ENCODE measurements at regions not wholly inside any gene's neighbourhood (a gene's known extent, or its start where the extent isn't known, plus 50 kb on each side); places are given as distances from the start of the nearest gene placed in this dataset.

- DNase-seq (ENCODE audit: insufficient read length, low spot score) (no peak), FAIRE-seq (no peak)
- no peak for TF ChIP-seq CTCF (IDR thresholded peaks at IDR 0.05; ENCODE audit: insufficient read depth, missing control alignments)
Measured at GRCh38 chr1:47580451-47580995, 142.7 kb downstream of the FOXD2 start.

- TF ChIP-seq CTCF (IDR thresholded peaks at IDR 0.05; ENCODE audit: insufficient read depth, missing control alignments) = no peak
- no peak for FAIRE-seq
- no peak for DNase-seq (ENCODE audit: insufficient read length, low spot score)
Measured at GRCh38 chr1:47582891-47583608, 145.2 kb downstream of the FOXD2 start.

DNA sequence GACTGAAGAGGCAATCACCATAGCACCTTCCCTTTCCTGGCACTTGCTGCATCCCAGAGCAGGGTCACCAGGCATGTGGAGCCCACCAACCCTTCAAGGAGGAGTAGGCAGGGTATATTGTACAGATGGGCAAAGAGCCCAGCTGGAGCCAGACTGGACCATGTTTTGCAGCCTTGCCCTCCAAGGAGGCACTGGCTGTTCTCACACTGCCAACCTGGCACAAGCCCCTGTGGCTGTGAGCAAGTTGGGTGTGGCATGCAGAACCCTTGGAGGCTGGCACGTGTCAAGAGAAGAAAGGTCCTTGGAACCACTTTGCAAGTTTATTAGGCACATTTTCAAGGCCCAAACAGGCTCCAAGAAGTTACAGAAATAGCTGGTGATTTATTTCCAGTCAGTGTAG lies 146.4 kb downstream of the FOXD2 start:
- FAIRE-seq (no peak), DNase-seq (ENCODE audit: insufficient read length, low spot score) (no peak)
- TF ChIP-seq CTCF (IDR thresholded peaks at IDR 0.05; ENCODE audit: insufficient read depth, missing control alignments) = no peak

DNA sequence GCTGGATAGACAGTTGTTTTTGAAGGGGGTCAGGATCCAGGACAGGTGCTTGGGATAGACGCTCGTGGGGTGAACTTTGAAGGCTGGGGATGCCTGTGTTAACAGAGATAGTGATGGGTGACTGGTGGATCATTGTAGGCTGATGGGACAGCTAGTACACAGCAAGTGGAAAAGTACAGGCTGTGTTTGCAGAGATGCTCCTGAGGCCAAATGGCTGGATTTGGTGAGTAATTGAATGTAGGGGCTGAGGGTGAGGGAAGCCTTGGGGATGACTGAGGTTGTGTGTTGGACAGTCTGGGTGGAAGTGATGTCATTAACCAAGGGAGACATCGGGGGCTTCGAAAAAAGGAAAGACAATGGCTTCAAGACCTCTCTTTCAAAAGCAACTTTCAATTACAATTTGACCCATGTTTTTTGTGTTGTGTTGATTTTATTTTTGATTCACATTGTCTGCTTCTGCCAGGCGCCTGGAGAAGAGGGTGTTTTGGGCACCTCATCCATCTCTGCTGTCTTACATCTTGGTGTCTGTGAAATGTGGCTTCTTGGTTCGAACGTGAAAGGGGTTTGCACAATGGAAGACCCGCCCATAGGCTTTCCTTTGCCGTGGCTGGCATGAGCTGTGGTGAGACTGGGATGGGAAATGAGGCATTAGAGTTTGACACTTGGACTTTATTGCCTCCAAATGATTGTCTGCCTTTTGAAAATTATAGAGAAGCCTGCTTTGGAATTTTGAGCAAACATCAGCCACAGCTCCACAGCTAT lies 147.5 kb downstream of the FOXD2 start:
- no peak for TF ChIP-seq CTCF (IDR thresholded peaks at IDR 0.05; ENCODE audit: insufficient read depth, missing control alignments)
- DNase-seq (ENCODE audit: insufficient read length, low spot score) = no peak
- no peak for FAIRE-seq

DNA sequence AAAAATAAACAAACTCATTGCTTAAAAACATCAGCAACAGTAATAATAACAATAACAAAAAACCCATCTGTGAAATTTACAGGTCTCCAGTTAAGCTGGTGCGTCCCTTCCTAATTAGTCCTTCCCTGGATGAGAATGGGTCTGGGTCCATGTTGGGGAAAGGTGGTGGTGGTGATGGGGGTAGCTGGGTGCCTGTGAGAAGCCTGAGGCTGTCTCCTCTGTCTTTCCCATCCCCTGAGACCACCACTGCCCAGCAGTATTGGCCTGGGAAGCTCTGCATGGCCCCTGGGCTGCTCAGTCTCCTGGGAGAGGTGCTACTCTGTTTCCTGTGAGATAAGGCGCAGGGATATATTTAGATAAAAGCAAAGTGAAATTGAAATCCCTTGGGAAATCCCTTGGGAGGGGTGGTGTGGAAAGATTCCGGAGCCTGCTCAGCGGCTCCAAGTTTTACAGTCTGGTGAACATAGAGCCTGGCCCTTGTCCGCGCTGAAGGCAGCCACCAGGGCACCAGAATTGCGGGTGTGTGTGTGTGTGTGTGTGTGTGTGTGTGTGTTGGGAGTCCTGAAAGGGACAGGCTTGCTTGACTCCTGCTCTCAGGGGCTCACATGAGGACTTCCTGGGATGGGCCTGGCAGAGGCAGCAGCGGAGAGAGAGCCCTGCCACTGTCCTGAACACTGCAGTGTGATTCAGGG lies 150.2 kb downstream of the FOXD2 start:
- FAIRE-seq = no peak
- TF ChIP-seq CTCF (IDR thresholded peaks at IDR 0.05; ENCODE audit: insufficient read depth, missing control alignments) = no peak
- DNase-seq (ENCODE audit: insufficient read length, low spot score) = no peak

- DNase-seq (ENCODE audit: insufficient read length, low spot score) (no peak), FAIRE-seq (no peak)
- TF ChIP-seq CTCF (IDR thresholded peaks at IDR 0.05; ENCODE audit: insufficient read depth, missing control alignments) = no peak
Measured at GRCh38 chr1:47590523-47591225, 152.8 kb downstream of the FOXD2 start.
